GM23248 (cell line): ENCODE measurements at regions not wholly inside any gene's neighbourhood (a gene's known extent, or its start where the extent isn't known, plus 50 kb on each side); places are given as distances from the start of the nearest gene placed in this dataset.

ENCODE experiments used
- EZH2 ChIP-seq: fragments of 200-600 bp; sonication (generic); IDR thresholded peaks from 2 replicates; pipeline ENCODE4 v1.6.1; 2018; ENCODE audit warnings: antibody characterized with exemption, mild to moderate bottlenecking; ENCODE audit not compliant: insufficient read depth, poor library complexity, severe bottlenecking
- EZH2phosphoT487 ChIP-seq: fragments of 200-600 bp; sonication (generic); IDR thresholded peaks from 2 replicates; pipeline ENCODE4 v1.6.1; 2018; ENCODE audit warnings: antibody characterized with exemption, moderate library complexity, mild to moderate bottlenecking, low read depth; ENCODE audit not compliant: insufficient read depth

- TF ChIP-seq EZH2 (no peak), EZH2phosphoT487 (no peak)
Observed at GRCh38 chr2:236682651-236683422, 113.2 kb downstream of the ACKR3 start.
